ENCODE measurements at regions not wholly inside any gene's neighbourhood (a gene's known extent, or its start where the extent isn't known, plus 50 kb on each side); places are given as distances from the start of the nearest gene placed in this dataset.

DNA sequence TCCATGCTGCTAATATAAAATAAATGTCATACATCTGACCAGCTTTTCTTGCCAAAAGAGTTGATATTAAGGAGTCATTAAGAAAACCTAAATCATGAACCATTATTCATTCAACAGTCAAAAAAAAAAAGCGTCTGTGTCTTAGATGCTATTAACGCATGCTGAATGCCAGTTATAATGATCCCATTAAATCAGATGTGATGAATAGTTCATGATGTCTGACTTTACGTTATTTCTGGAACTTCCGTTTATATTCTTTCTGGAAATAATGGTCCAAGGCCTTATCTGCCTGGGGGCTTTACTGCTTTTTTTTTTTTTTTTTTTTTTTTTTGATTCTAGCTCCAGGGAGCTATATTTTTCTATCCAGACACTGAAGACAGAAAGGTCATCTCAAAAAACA, 877.1 kb downstream of the HACE1 start:
- H4K20me1 ChIP-seq: no peaks in the 10 kb centered on the region

DNA sequence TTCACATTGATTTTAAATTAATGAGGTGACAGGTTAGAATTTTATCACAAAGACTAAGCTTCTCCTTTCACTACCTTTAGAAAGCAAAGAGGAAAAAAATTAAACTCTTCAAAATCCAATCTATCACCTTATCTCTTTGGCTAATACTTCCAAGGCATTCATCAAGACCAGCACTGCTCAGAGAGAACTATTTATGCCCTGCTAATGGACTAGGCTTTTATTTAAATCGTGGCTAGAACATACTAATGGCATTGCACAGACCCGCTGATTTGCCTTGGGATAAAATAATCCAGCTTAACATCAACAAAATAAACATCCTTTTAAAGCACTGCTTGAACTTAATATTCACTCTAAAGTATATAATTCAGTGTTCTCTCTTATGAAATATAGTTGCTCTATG, 880.4 kb downstream of the HACE1 start:
- Histone ChIP-seq H3K27ac (no peak overlapping the region), H3K9me3 (replicated peaks in 1 of 11) (peaks cover 0 to 14% (median 0%) of the 10 kb centered on the region in 11 experiments; a peak in 2 of 22 replicates), H3K27me3 (no peaks in the 10 kb centered on the region), H3K4me1 (no peaks in the 10 kb centered on the region), H3K4me2 (no peak overlapping the region), H3K36me3 (no peaks in the 10 kb centered on the region), H4K20me1 (no peaks in the 10 kb centered on the region), H3K9ac (no peak overlapping the region), H3K4me3 (no peak overlapping the region)
- TF ChIP-seq Cebpa-rat (IDR thresholded peaks at IDR 0.05): no peak

More for the DNA sequence above, 877.1 kb downstream of the HACE1 start:
- no peak overlapping the region for H3K4me3 ChIP-seq
- H3K27ac ChIP-seq: no peak overlapping the region
- no peaks in the 10 kb centered on the region for H3K27me3 ChIP-seq
- no peaks in the 10 kb centered on the region for H3K36me3 ChIP-seq
- no peak for TF ChIP-seq Cebpa-rat (IDR thresholded peaks at IDR 0.05)
- peaks cover 0 to 14% (median 0%) of the 10 kb centered on the region in 11 experiments; a peak in 2 of 22 replicates for H3K9me3 ChIP-seq (replicated peaks in 1 of 11)
- no peak overlapping the region for H3K9ac ChIP-seq
- no peak overlapping the region for H3K4me2 ChIP-seq
- H3K4me1 ChIP-seq: no peaks in the 10 kb centered on the region

DNA sequence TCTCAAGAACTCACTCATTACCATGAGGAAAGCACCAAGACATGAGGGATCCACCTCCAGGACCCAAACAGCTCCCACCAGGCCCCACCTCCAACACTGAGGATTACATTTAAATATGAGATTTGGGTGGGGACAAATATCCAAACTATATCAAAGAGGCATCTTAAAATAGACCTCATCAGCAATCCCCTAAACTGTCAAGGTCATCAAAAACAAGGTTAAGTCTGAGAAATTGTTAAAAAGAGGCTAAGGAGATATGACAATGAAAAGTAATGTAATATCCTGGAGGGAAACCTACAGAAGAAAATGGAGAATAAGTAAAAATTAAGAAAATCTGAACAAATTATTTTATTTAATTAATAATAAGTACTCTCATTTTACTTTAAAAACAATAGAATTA, 922.3 kb downstream of the HACE1 start:
- H3K4me2 ChIP-seq: no peak overlapping the region
- H3K4me3 ChIP-seq: no peak overlapping the region
- peaks cover 0 to 7% (median 0%) of the 10 kb centered on the region in 11 experiments; a peak in 1 of 22 replicates for H3K9me3 ChIP-seq (replicated peaks in 1 of 11)
- no peak overlapping the region for H3K27ac ChIP-seq
- H4K20me1 ChIP-seq: no peaks in the 10 kb centered on the region
- H3K27me3 ChIP-seq: no peaks in the 10 kb centered on the region
- peaks cover 0 to 10% (median 0%) of the 10 kb centered on the region in 10 experiments; a peak in 2 of 20 replicates for H3K4me1 ChIP-seq
- H3K36me3 ChIP-seq: no peaks in the 10 kb centered on the region
- TF ChIP-seq Cebpa-rat (IDR thresholded peaks at IDR 0.05): no peak
- no peak overlapping the region for H3K9ac ChIP-seq

DNA sequence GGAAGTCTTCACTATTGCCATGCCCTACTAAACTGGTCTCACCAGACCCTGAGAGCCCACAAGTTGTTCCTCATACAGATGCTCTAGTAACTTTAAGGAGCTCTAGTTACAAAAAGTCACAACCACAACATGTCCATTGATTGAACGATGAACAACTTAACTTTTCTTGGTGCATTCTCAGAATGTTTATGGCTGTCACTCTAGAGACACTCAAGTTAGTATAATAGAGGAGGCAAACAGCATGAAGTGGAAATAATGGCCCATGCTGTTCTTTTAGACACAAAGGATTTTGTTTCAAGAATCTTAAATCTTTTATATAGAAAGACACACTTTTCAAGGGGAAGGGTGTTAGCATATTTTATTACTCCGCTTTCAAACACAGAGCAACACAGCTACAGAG, 934.4 kb downstream of the HACE1 start:
- Histone ChIP-seq H3K36me3 (no peaks in the 10 kb centered on the region), H3K27ac (no peak overlapping the region), H3K4me3 (no peak overlapping the region), H3K9ac (no peak overlapping the region), H3K4me1 (no peaks in the 10 kb centered on the region), H3K4me2 (no peak overlapping the region), H3K9me3 (replicated peaks in 1 of 11) (peaks cover 0 to 16% (median 0%) of the 10 kb centered on the region in 11 experiments; a peak in 2 of 22 replicates), H4K20me1 (no peaks in the 10 kb centered on the region), H3K27me3 (no peaks in the 10 kb centered on the region)
- no peak for TF ChIP-seq Cebpa-rat (IDR thresholded peaks at IDR 0.05)

DNA sequence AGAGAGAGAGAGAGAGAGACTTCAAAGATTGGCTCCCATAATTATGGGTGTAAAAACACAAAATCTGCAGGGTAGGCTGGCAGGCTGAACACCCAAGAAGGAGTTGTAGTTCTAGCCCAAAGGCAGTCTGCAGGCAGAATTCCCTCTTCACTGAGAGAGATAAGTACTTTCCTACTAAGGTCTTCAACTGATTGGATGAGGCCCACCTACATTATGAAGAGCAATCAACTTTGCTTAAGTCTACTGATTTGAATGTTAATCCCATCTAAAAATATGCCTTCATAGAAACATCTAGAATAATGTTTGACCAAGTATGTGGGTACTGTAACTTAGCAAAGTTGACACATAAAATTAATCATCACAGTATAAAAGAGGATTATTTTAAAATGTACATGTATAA, 949.7 kb downstream of the HACE1 start:
- no peaks in the 10 kb centered on the region for H3K27me3 ChIP-seq
- no peak for TF ChIP-seq Cebpa-rat (IDR thresholded peaks at IDR 0.05)
- H3K9ac ChIP-seq: no peak overlapping the region
- peaks cover 0 to 21% (median 0%) of the 10 kb centered on the region in 11 experiments; a peak in 3 of 22 replicates for H3K9me3 ChIP-seq (replicated peaks in 1 of 11)
- no peak overlapping the region for H3K4me3 ChIP-seq
- no peaks in the 10 kb centered on the region for H3K4me1 ChIP-seq
- H4K20me1 ChIP-seq: no peaks in the 10 kb centered on the region
- no peak overlapping the region for H3K27ac ChIP-seq
- no peak overlapping the region for H3K4me2 ChIP-seq
- no peaks in the 10 kb centered on the region for H3K36me3 ChIP-seq

DNA sequence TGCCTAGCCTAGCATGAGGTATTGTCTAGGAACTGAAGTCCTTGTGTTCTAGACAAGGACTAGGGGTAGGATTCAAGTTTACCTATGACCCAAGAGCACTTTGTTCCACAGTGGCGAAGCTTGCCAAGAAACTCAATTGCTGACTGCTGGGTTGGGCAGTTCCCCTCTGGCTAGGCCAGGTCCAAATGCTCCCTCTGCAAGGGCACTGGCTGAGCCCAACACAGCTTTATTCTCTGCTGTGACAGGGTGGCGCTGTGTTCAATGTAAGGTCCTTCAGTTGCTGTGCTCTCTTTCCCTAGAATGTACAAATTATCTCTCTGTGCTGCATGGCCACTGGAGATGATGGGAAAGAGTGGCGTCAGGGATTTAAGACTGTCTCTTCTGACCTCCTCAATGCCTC, 950.8 kb downstream of the HACE1 start:
- peaks cover 0 to 24% (median 0%) of the 10 kb centered on the region in 11 experiments; a peak in 3 of 22 replicates for H3K9me3 ChIP-seq (replicated peaks in 1 of 11)
- no peaks in the 10 kb centered on the region for H3K36me3 ChIP-seq
- no peaks in the 10 kb centered on the region for H3K27me3 ChIP-seq
- no peaks in the 10 kb centered on the region for H3K4me1 ChIP-seq
- no peak overlapping the region for H3K27ac ChIP-seq
- H3K4me3 ChIP-seq: no peak overlapping the region
- H4K20me1 ChIP-seq: no peaks in the 10 kb centered on the region
- no peak overlapping the region for H3K9ac ChIP-seq
- no peak for TF ChIP-seq Cebpa-rat (IDR thresholded peaks at IDR 0.05)
- no peak overlapping the region for H3K4me2 ChIP-seq

DNA sequence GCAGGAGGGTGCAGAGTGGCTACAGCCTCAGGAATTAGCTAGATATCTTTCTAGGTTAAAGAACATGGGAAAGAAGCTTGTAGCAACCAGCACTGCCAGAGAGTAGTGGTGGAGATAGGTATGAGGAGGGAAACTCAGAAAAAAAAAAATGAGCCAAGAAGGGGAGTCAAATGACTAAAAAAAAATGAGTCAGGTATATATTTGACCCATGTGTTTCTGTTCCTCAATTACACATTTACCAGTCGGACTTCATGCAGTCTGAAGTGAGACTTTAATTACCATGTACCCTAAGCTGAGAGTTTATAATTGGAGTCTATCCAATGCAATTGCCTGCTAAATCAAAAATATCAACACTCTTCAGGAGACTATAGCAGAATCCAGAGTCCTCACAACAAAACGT, 964.6 kb downstream of the HACE1 start:
- H3K36me3 ChIP-seq: no peaks in the 10 kb centered on the region
- no peaks in the 10 kb centered on the region for H3K4me1 ChIP-seq
- H4K20me1 ChIP-seq: no peaks in the 10 kb centered on the region; a peak in 1 of 22 replicates
- H3K4me2 ChIP-seq: no peak overlapping the region
- H3K9ac ChIP-seq: no peak overlapping the region
- no peak overlapping the region for H3K27ac ChIP-seq
- H3K9me3 ChIP-seq (replicated peaks in 1 of 11): 0 out of 22 replicates have a peak, but pooled peaks cover 0 to 8% (median 0%) of the 10 kb centered on the region in 11 experiments
- TF ChIP-seq Cebpa-rat (IDR thresholded peaks at IDR 0.05): no peak
- no peak overlapping the region for H3K4me3 ChIP-seq
- H3K27me3 ChIP-seq: no peaks in the 10 kb centered on the region

DNA sequence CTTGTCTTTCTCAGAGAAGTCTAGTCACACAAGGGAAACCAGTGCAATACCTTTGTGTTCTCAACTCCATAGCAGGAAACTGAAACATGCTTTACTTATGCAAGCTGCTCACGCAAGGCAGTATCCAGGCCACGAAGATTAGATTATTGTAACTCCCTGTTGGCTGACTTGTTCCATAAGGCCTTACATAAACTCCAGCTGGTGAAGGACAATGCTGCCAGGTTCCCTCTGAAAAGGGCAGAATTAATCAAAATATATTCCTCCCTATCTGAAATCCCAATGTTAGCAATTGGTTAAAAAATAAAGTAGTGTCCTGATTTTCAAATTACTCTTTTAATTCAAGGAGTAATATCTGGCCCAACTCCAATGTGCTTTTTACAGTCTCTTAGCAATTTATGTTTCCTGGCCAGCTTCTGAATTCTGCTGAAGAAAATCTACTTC, 966.6 kb downstream of the HACE1 start:
- TF ChIP-seq Cebpa-rat (IDR thresholded peaks at IDR 0.05): no peak
- Histone ChIP-seq H3K27ac (no peak overlapping the region), H3K4me1 (no peaks in the 10 kb centered on the region), H3K9ac (no peak overlapping the region), H3K4me2 (no peak overlapping the region), H3K36me3 (no peaks in the 10 kb centered on the region), H3K27me3 (no peaks in the 10 kb centered on the region), H4K20me1 (no peaks in the 10 kb centered on the region; a peak in 1 of 22 replicates), H3K9me3 (replicated peaks in 1 of 11) (0 out of 22 replicates have a peak, but pooled peaks cover 0 to 8% (median 0%) of the 10 kb centered on the region in 11 experiments), H3K4me3 (no peak overlapping the region)

DNA sequence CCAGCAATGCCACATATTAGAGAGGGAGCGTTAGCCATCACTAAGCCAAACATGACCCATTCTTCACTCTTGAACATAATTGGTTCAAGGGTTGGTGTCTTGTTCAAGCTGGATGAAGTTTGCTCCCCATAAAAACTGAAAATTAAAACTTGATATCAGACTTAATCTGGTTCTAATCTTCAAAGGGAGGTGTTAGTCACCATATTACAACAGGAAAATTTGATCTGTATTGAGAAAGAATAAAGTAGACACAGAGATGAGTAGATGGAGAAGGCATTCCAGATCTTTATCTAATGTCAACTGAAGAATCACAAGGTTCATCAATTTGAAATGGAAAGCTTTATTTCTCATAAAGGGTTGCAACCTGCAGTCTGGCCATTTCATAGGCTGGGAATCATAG, 972.8 kb downstream of the HACE1 start:
- no peak overlapping the region for H3K4me3 ChIP-seq
- 0 out of 22 replicates have a peak, but pooled peaks cover 0 to 2% (median 0%) of the 10 kb centered on the region in 11 experiments for H4K20me1 ChIP-seq
- no peak overlapping the region for H3K4me2 ChIP-seq
- TF ChIP-seq Cebpa-rat (IDR thresholded peaks at IDR 0.05): no peak
- H3K9me3 ChIP-seq (replicated peaks in 1 of 11): peaks cover 0 to under 1% (median 0%) of the 10 kb centered on the region in 11 experiments; a peak in 1 of 22 replicates
- H3K27me3 ChIP-seq: no peaks in the 10 kb centered on the region
- H3K27ac ChIP-seq: no peak overlapping the region
- no peaks in the 10 kb centered on the region for H3K36me3 ChIP-seq
- H3K9ac ChIP-seq: no peak overlapping the region
- 0 out of 20 replicates have a peak, but pooled peaks cover 0 to 7% (median 0%) of the 10 kb centered on the region in 10 experiments for H3K4me1 ChIP-seq

DNA sequence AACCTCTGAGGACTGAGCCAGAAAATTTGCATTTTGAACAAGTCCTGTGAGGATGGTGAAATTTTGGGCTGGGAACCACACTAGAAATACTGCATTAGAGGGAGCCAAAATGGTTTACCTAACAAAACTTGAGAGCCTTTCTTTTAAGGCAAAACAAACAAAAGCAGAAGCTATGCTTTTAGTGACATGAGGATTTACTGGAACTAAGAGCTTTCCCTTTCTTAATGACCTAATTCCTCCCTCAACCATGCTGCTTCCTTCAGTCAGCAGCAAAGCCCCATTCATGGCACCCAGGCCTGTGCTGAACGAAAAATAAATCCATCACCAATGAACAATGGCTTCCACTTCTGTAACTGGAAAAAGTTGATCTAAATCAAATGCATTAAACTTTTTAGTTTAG, 974.3 kb downstream of the HACE1 start:
- peaks cover 0 to 9% (median 0%) of the 10 kb centered on the region in 11 experiments; a peak in 4 of 22 replicates for H3K9me3 ChIP-seq (replicated peaks in 1 of 11)
- 0 out of 20 replicates have a peak, but pooled peaks cover 0 to 7% (median 0%) of the 10 kb centered on the region in 10 experiments for H3K4me1 ChIP-seq
- TF ChIP-seq Cebpa-rat (IDR thresholded peaks at IDR 0.05): no peak
- H3K9ac ChIP-seq: no peak overlapping the region
- H3K27ac ChIP-seq: no peak overlapping the region
- no peaks in the 10 kb centered on the region for H3K36me3 ChIP-seq
- H4K20me1 ChIP-seq: 0 out of 22 replicates have a peak, but pooled peaks cover 0 to 2% (median 0%) of the 10 kb centered on the region in 11 experiments
- H3K27me3 ChIP-seq: no peaks in the 10 kb centered on the region
- H3K4me3 ChIP-seq: no peak overlapping the region
- H3K4me2 ChIP-seq: no peak overlapping the region

Measured in BLaER1 treated with 17β-estradiol and CSF1 and Interleukin-3, amounts not matched to agents 10 nM and 100 nM (cell line).